GM21737 (cell line): ENCODE measurements at regions not wholly inside any gene's neighbourhood (a gene's known extent, or its start where the extent isn't known, plus 50 kb on each side); places are given as distances from the start of the nearest gene placed in this dataset.

Experiments
- ATAC-seq: cut with Tn5 transposase; IDR thresholded peaks from one replicate; pipeline ENCODE4 v1.9.1; 2021; ENCODE audit warnings: mild to moderate bottlenecking, moderate library complexity; ENCODE audit not compliant: unreplicated experiment

GRCh38 chr13:22082030-22082429 is 411.2 kb downstream of the FGF9 start:
- no peak for ATAC-seq

GRCh38 chr13:22082437-22083100 is 411.7 kb downstream of the FGF9 start:
- ATAC-seq: no peak

DNA sequence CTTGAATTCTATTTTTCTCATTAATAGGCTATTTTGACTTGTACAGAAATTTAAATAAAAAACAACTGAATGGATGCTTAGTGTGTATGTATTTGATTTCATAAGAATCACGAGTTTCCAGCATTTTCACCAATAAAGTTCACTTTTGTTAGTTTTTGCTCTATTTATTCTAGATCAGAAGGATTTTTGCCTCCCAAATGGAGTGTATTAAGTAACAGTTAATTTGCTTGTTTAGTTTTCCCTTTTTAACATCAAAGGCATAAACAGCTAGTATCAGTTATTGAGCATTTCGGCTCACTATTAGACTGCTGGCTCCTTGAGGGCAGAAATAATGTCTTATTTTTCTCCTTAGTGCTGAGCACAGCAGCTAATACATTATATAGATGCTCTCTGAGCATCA is 414.1 kb downstream of the FGF9 start:
- no peak for ATAC-seq

DNA sequence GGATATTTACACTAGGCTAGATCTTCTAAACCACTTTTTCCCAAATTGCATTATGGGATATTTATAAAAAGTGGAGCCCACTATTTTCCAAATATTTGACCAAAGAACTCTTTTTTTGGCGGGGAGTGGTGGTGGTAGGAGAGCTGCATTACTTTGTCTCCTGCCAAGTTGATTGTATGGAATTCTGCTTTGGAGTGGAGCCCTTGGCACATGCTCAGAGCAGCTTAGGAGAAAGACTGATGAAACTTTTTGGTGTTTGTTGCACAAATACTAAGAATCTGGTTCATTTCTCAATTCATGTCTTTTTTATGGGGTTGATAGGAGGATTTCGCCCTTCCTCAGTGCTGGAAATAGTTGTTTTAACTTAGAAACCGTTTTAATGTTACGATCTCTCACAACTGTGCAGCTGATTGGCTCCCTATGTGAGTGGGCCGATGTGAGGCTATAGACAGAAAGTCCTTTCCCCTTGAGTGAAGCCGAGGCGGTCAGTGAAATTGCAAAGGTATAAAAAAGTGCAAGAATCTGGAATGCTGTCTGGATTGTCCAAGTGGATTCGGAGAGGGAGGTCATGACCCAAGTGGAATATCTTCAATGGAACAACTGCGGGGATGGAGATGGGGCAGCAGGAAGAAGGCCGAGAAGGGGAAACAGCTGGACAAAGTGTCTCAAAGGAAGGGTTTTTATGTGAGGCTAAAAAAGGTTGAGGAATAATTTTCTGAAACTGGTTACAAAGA is 415.9 kb downstream of the FGF9 start:
- no peak for ATAC-seq

GRCh38 chr13:22090106-22090505 is 419.2 kb downstream of the FGF9 start:
- no peak for ATAC-seq

DNA sequence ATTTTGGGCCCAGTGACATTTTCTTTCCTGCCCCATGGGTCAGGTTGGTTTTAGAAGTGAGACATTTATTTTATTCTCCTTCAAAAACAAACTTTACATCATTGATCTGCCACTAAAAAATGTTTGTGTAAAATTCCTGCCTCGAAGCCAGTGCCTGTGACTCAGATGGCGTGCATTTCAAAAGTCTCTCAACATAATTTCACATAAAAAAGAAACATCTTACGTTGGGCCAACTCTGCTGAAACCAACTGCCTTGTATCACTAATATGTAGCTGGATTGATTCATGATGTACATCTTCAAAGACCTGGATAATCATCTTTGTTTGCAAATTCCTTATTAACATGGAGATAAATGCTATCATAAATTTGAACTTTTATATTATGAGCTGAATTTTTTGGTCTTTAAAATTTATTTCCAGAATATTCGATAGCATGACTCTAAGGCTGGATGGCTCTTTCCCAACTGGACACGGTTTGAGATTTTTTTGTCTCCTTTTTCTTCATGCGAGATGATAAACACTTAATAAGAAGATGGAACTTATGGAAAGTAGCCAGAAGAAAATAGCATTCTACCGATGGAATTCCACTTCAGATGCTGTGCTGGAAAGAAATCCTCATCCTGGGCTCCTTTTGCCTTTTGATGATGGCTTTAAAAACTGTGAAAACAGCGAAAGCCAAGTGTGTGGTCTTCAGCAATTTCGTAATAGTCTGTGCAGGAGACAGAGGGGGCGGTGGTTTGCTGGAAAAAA is 420.5 kb downstream of the FGF9 start:
- no peak for ATAC-seq

GRCh38 chr13:22091971-22092300 is 421.1 kb downstream of the FGF9 start:
- no peak for ATAC-seq

DNA sequence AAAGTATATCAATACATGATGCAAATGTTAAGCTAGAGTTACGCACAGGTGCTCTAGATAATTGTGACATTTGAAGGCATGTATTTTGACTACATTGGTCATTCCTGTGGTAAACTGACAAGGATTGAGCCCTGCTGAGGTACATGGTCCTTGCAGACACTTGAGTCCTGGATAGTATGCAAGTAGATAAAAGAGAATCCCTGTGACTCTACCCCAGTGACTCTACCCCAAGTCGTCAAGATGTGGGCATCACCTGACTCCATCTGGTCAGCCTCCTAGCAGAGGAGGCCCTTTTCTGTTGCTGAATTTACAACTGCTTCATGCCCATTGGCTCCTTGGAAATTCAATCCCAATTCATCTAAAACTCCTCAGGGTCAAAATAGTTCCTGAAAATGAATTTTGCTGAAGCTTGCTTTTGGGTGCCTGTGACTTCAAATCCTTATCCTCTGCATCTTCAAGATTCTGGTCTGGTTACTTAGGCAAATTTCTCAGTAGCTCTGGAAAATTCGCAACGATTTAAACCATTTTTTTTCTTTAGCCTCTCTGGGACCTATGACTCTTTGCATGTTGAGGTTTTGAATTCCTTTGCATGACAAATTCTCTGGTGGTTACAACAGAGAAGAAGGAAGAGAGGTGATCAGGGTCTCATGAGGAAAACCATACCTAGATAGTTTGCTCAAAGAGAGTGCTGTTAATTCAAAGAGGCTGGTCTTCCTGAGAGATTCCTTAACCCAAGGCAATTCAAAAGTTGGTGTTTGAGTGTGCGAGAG is 422.1 kb downstream of the FGF9 start:
- no peak for ATAC-seq

DNA sequence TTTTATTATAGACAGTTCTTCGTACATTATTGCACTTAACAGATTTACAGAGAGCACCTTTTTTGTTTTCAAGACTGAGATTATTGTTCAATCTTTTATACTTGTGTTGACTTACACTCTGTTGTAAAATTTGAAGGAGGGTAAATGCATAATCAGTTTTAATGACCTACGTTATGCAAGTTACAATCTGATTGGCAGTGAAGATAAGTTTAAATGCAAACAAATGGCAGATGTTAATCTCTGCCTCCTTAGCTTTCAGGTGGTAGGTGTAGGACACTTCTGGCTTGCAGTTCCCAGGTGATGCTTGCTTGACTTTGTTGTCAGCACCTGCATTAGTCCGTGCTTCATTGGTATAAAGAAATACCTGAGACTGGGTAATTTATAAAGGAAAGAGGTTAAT is 424.9 kb downstream of the FGF9 start:
- ATAC-seq: no peak

DNA sequence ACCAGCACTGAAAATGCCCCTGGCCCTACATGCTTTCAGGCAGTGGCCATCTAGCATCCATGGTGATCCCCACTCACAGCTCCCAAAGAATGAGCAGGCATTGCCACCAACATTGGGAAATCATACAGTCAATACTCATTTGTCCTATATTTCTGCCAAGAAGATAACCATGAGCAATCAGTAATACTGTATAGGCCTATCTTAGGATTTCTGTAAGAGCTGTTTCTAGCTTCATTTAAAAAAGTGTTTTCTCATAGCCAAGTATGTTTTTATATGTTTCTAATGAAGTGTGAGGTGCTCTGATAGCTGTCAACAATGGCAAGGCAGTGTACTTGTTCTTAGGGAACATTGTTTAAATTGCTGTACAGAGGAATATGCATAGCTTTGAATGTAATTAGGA is 428.7 kb downstream of the FGF9 start:
- no peak for ATAC-seq

GRCh38 chr13:22102271-22102670 is 431.4 kb downstream of the FGF9 start:
- ATAC-seq: no peak

- no peak for ATAC-seq
These were observed 432.5 kb downstream of the FGF9 start for GRCh38 chr13:22103046-22104027.

- ATAC-seq: no peak
These were observed 435.2 kb downstream of the FGF9 start for GRCh38 chr13:22106058-22106457.

DNA sequence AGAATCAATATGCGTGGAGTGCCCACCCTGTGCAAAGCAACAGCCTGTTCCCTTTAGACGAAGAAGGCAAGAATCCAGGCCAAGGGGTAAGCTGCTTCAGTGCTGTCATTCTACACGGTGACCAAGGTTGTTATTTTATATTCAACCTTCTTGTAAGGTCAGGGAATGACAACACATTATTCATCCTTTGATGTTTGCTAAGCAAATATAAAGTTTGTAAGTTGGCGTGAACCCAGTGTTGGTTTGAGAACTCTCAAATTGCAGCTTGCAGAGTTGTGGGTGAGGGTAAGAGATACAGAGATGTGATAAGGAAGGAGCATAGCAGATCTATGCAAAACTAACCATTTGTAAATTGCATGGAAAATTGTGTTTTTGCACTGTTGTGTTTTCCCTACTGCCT is 436.7 kb downstream of the FGF9 start:
- ATAC-seq: no peak

- ATAC-seq: no peak
These were observed 437.5 kb downstream of the FGF9 start for GRCh38 chr13:22108283-22108942.

- ATAC-seq: no peak
These were observed 438.1 kb downstream of the FGF9 start for GRCh38 chr13:22108979-22109378.

DNA sequence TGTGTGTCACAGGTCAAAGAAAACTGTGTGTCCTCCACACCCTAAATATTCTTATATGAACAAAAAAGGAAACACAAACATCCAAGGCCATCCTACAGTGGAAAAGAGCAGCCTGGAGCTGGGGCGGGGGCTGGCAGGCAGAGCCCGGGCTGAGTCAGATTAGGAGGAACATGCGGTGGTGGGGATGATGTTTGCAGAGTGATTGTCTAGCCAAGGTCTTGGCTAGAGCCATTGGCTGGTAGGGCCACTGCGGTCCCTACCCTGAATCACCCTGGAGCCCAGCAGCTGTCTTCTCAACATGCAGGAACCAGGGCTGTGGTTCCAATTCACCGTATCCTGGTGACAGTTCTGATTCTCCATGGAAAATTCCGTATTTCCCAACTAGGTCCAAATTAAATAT is 439.5 kb downstream of the FGF9 start:
- ATAC-seq: no peak

DNA sequence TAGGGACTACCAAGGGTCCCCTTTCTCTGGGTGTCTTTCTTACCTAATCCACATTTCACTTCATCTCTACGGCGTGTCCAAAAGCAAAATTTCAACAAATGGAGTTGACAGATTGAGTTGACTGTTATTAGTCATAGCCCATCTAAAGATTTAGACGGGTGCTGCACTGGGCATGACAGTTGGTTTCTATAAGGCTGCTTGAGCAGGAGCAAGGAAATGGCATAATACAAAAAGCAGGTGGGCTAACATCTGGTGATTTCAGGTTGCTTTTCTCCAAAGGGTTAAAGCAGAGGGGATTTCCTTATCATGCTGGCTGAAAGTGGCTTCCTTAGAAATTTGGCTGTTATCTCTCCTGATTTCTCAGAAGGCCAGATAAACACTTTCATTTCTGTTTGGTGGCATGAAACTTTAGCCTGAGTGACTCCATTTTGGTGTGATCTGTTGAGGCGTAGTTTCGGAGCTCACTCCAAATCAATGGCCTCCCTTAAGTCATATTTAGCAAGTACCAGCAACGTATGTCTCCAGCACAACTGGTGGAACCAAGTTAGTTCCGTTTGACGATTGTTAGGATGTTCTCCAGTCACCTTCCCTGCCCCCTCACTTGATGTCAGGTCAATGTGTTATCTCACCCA is 440.4 kb downstream of the FGF9 start:
- no peak for ATAC-seq

DNA sequence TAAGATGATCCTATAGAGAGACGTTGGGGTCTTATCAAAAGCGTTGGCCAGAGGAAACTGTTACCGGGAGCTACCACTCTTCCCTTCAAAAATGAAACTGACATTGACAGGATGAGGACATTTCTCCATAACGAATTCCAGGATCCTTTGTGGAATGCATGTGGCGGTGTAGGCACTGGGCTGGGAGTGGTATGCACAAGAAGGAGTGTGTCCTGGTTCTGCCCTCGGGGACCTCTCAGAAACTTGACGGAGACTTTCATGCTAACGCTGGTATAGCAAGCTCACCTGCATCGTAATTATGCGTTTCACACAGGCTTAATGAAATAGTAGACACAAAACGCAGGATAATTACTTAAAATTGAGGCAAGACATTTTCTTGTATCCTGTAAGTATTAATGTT is 441.1 kb downstream of the FGF9 start:
- no peak for ATAC-seq
